Naive thymus-derived CD8-positive, alpha-beta T cell (primary cell): ENCODE measurements at regions not wholly inside any gene's neighbourhood (a gene's known extent, or its start where the extent isn't known, plus 50 kb on each side); places are given as distances from the start of the nearest gene placed in this dataset.

ENCODE experiments used
- ATAC-seq, 2 donors: fragments of 150-1000 bp; cut with Tn5 transposase in 1 of 2; sonication (Bioruptor Pico), chemical (Tn5 transposase) in 1 of 2; 1 replicate in 1 of 2; 2 replicates in 1 of 2; pipeline ENCODE4 v1.10.0; 2021; ENCODE audit warnings: mild to moderate bottlenecking in 2 of 2, moderate library complexity in 2 of 2
- POLR2A ChIA-PET: fragments of 350-600 bp; sonication (Branson Sonifier 250); formaldehyde crosslinking; loops from one replicate; lab custom pipeline; 2021; ENCODE audit warnings: antibody characterized with exemption; lab: Charles Lee
- DNase-seq, 10 donors: peaks; one replicate each; pipeline versions ENCODE4 v3.0.0 to v3.0.0-alpha.2; 2020 to 2022
- H3K27ac Mint-ChIP-seq, 10 donors: one replicate each; pipeline ENCODE4 v1.8.0; 2020 to 2022; ENCODE audit warnings: mild to moderate bottlenecking in 10 of 10, mixed read lengths in 10 of 10, moderate library complexity in 4 of 10, inconsistent platforms in 1 of 10
- H3K27me3 Mint-ChIP-seq, 5 donors: one replicate each; pipeline ENCODE4 v1.8.0; 2021 to 2022; ENCODE audit warnings: mixed read lengths in 5 of 5
- H3K36me3 Mint-ChIP-seq, 3 donors: one replicate each; pipeline ENCODE4 v1.8.0; 2020 to 2022; ENCODE audit warnings: mixed read lengths in 3 of 3, mild to moderate bottlenecking in 2 of 3, inconsistent platforms in 1 of 3
- H3K4me1 Mint-ChIP-seq, 4 donors: one replicate each; pipeline ENCODE4 v1.8.0; 2021 to 2022; ENCODE audit warnings: mixed read lengths in 4 of 4
- H3K4me3 Mint-ChIP-seq, 10 donors: one replicate each; pipeline ENCODE4 v1.8.0; 2020 to 2022; ENCODE audit warnings: mild to moderate bottlenecking in 10 of 10, mixed read lengths in 10 of 10, moderate library complexity in 6 of 10, inconsistent platforms in 1 of 10
- H3K9me3 Mint-ChIP-seq, 9 donors: one replicate each; pipeline ENCODE4 v1.8.0; 2020 to 2022; ENCODE audit warnings: mixed read lengths in 9 of 9, mild to moderate bottlenecking in 3 of 9, inconsistent platforms in 1 of 9, moderate library complexity in 1 of 9

- no peaks in the 10 kb centered on the region for H3K36me3 Mint-ChIP-seq
- H3K27ac Mint-ChIP-seq: no peak overlapping the region
- no peaks in the 10 kb centered on the region for H3K4me1 Mint-ChIP-seq
- POLR2A ChIA-PET: no interaction called here
- H3K4me3 Mint-ChIP-seq: no peak overlapping the region
- H3K9me3 Mint-ChIP-seq: no peaks in the 10 kb centered on the region
- DNase-seq (no peak), ATAC-seq (no peak)
- H3K27me3 Mint-ChIP-seq: peaks cover 0 to 3% (median 0%) of the 10 kb centered on the region in 5 donors
Observed at GRCh38 chr2:45278365-45279078, 269.3 kb upstream of the SIX2 start.

- no peaks in the 10 kb centered on the region for H3K4me1 Mint-ChIP-seq
- DNase-seq: no peak
- no peak overlapping the region for H3K4me3 Mint-ChIP-seq
- H3K27me3 Mint-ChIP-seq: peaks cover 0 to 5% (median 3%) of the 10 kb centered on the region in 5 donors
- no peaks in the 10 kb centered on the region for H3K9me3 Mint-ChIP-seq
- H3K27ac Mint-ChIP-seq: no peak overlapping the region
- POLR2A ChIA-PET: no interaction called here
- no peak for ATAC-seq
- no peaks in the 10 kb centered on the region for H3K36me3 Mint-ChIP-seq
Observed at GRCh38 chr2:45276914-45277313, 267.7 kb upstream of the SIX2 start.

GRCh38 chr2:45275806-45276205 lies 266.6 kb upstream of the SIX2 start:
- POLR2A ChIA-PET: no interaction called here
- no peaks in the 10 kb centered on the region for H3K4me1 Mint-ChIP-seq
- H3K27ac Mint-ChIP-seq: no peak overlapping the region
- no peaks in the 10 kb centered on the region for H3K9me3 Mint-ChIP-seq
- no peak overlapping the region for H3K4me3 Mint-ChIP-seq
- H3K27me3 Mint-ChIP-seq: peaks cover 0 to 16% (median 3%) of the 10 kb centered on the region in 5 donors
- ATAC-seq (no peak), DNase-seq (no peak)
- H3K36me3 Mint-ChIP-seq: no peaks in the 10 kb centered on the region

GRCh38 chr2:45275242-45275805 lies 266.1 kb upstream of the SIX2 start:
- Mint-ChIP-seq H3K27ac (no peak overlapping the region), H3K4me3 (no peak overlapping the region), H3K9me3 (no peaks in the 10 kb centered on the region), H3K27me3 (peaks cover 2 to 21% (median 3%) of the 10 kb centered on the region in 5 donors), H3K4me1 (no peaks in the 10 kb centered on the region), H3K36me3 (no peaks in the 10 kb centered on the region)
- ATAC-seq: no peak
- POLR2A ChIA-PET: no interaction called here
- no peak for DNase-seq

- Mint-ChIP-seq H3K4me1 (no peaks in the 10 kb centered on the region), H3K4me3 (no peak overlapping the region), H3K27me3 (peaks cover 3 to 27% (median 5%) of the 10 kb centered on the region in 5 donors), H3K36me3 (no peaks in the 10 kb centered on the region), H3K27ac (no peak overlapping the region), H3K9me3 (no peaks in the 10 kb centered on the region)
- POLR2A ChIA-PET: no interaction called here
- no peak for ATAC-seq
- DNase-seq: no peak
Observed at GRCh38 chr2:45274250-45274926, 265.1 kb upstream of the SIX2 start.

GRCh38 chr2:45273412-45274249 lies 264.4 kb upstream of the SIX2 start:
- H3K27ac Mint-ChIP-seq: no peak overlapping the region
- H3K4me3 Mint-ChIP-seq: no peak overlapping the region
- POLR2A ChIA-PET: no interaction called here

GRCh38 chr2:45272549-45273265 lies 263.5 kb upstream of the SIX2 start:
- Mint-ChIP-seq H3K27me3 (peaks cover 2 to 44% (median 13%) of the 10 kb centered on the region in 5 donors), H3K4me1 (no peaks in the 10 kb centered on the region), H3K9me3 (no peaks in the 10 kb centered on the region), H3K36me3 (no peaks in the 10 kb centered on the region), H3K4me3 (no peak overlapping the region), H3K27ac (no peak overlapping the region)
- ATAC-seq: no peak
- DNase-seq: no peak
- POLR2A ChIA-PET: no interaction called here

More at GRCh38 chr2:45273412-45274249, 264.4 kb upstream of the SIX2 start:
- Mint-ChIP-seq H3K27me3 (peaks cover 2 to 34% (median 7%) of the 10 kb centered on the region in 5 donors), H3K4me1 (no peaks in the 10 kb centered on the region), H3K36me3 (no peaks in the 10 kb centered on the region), H3K9me3 (no peaks in the 10 kb centered on the region)
- no peak for DNase-seq
- no peak for ATAC-seq

GRCh38 chr2:45269149-45269793 lies 260.0 kb upstream of the SIX2 start:
- Mint-ChIP-seq H3K9me3 (no peaks in the 10 kb centered on the region), H3K4me3 (no peak overlapping the region), H3K27ac (no peak overlapping the region), H3K4me1 (no peaks in the 10 kb centered on the region), H3K36me3 (no peaks in the 10 kb centered on the region), H3K27me3 (peaks cover 3 to 51% (median 16%) of the 10 kb centered on the region in 5 donors)
- DNase-seq: no peak
- POLR2A ChIA-PET: no interaction called here
- no peak for ATAC-seq

GRCh38 chr2:45268631-45269030 lies 259.4 kb upstream of the SIX2 start:
- H3K4me3 Mint-ChIP-seq: no peak overlapping the region
- ATAC-seq (no peak), DNase-seq (no peak)
- no peaks in the 10 kb centered on the region for H3K36me3 Mint-ChIP-seq
- no peaks in the 10 kb centered on the region for H3K4me1 Mint-ChIP-seq
- POLR2A ChIA-PET: no interaction called here
- no peak overlapping the region for H3K27ac Mint-ChIP-seq
- no peaks in the 10 kb centered on the region for H3K9me3 Mint-ChIP-seq
- peaks cover 5 to 56% (median 16%) of the 10 kb centered on the region in 5 donors for H3K27me3 Mint-ChIP-seq

- Mint-ChIP-seq H3K4me1 (peaks cover 0 to 7% (median 0%) of the 10 kb centered on the region in 4 donors), H3K27ac (peak overlapping the region in 1 of 10 donors; percentile 69), H3K4me3 (no peak overlapping the region), H3K9me3 (no peaks in the 10 kb centered on the region), H3K27me3 (peaks cover 5 to 68% (median 19%) of the 10 kb centered on the region in 5 donors), H3K36me3 (no peaks in the 10 kb centered on the region)
- no peak for ATAC-seq
- no peak for DNase-seq
- POLR2A ChIA-PET: no interaction called here
Observed at GRCh38 chr2:45267062-45267792, 258.0 kb upstream of the SIX2 start.

- H3K27me3 Mint-ChIP-seq: peaks cover 3 to 51% (median 16%) of the 10 kb centered on the region in 5 donors
- H3K27ac Mint-ChIP-seq: no peak overlapping the region
- H3K36me3 Mint-ChIP-seq: no peaks in the 10 kb centered on the region
- H3K9me3 Mint-ChIP-seq: no peaks in the 10 kb centered on the region
- POLR2A ChIA-PET: no interaction called here
- ATAC-seq (no peak), DNase-seq (no peak)
- no peak overlapping the region for H3K4me3 Mint-ChIP-seq
- peaks cover 0 to 7% (median 0%) of the 10 kb centered on the region in 4 donors for H3K4me1 Mint-ChIP-seq
Observed at GRCh38 chr2:45265336-45265735, 256.1 kb upstream of the SIX2 start.
